ENCODE measurements at regions not wholly inside any gene's neighbourhood (a gene's known extent, or its start where the extent isn't known, plus 50 kb on each side); places are given as distances from the start of the nearest gene placed in this dataset.

DNA sequence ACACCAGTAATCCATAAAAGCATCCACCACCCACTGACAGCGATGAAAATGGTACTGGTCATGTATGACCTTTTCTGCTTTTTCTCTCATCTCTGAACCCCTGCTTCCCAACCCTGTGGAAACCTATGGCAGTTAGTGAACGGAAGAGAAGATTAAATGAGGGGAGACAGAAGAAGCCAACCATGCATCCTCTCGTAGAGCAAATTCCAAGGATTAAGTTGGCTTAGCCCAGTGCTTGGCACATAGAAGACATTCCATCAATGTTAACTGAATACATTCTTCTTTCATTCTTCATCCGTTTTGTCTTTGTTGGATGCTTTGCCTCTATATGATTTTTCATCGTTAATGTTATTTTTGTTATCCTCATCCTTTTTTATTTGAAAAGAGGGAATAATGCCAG is 339.7 kb upstream of the FLRT2 start:
- TF ChIP-seq, protein P1, sequence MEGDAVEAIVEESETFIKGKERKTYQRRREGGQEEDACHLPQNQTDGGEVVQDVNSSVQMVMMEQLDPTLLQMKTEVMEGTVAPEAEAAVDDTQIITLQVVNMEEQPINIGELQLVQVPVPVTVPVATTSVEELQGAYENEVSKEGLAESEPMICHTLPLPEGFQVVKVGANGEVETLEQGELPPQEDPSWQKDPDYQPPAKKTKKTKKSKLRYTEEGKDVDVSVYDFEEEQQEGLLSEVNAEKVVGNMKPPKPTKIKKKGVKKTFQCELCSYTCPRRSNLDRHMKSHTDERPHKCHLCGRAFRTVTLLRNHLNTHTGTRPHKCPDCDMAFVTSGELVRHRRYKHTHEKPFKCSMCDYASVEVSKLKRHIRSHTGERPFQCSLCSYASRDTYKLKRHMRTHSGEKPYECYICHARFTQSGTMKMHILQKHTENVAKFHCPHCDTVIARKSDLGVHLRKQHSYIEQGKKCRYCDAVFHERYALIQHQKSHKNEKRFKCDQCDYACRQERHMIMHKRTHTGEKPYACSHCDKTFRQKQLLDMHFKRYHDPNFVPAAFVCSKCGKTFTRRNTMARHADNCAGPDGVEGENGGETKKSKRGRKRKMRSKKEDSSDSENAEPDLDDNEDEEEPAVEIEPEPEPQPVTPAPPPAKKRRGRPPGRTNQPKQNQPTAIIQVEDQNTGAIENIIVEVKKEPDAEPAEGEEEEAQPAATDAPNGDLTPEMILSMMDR (IDR thresholded peaks at IDR 0.05) = no peak
- TF ChIP-seq POLR2A (IDR thresholded peaks at IDR 0.05) = no peak
